ENCODE measurements at regions not wholly inside any gene's neighbourhood (a gene's known extent, or its start where the extent isn't known, plus 50 kb on each side); places are given as distances from the start of the nearest gene placed in this dataset.

GRCh38 chr7:65238785-65239184, 134.9 kb upstream of the ZNF92 start:
- DNase-seq (no peak), FAIRE-seq (no peak)
- intact Hi-C loops (cut with DNase I): no loop called here

GRCh38 chr7:65235586-65235985, 138.1 kb upstream of the ZNF92 start:
- no peak for TF ChIP-seq CTCF (IDR thresholded peaks at IDR 0.05; ENCODE audit: borderline replicate concordance, extremely low read depth, insufficient read depth)
- DNase-seq: no peak

More at GRCh38 chr7:65238785-65239184, 134.9 kb upstream of the ZNF92 start:
- TF ChIP-seq CTCF (IDR thresholded peaks at IDR 0.05; ENCODE audit: borderline replicate concordance, extremely low read depth, insufficient read depth): no peak
- Histone ChIP-seq H3K4me3 (ENCODE audit: low read length in 3 of 3) (no peak overlapping the region), H3K4me1 (ENCODE audit: control insufficient read depth in 2 of 3, insufficient read depth in 2 of 3, low read depth in 1 of 3, low read length in 3 of 3) (peaks cover 0 to 6% (median 0%) of the 10 kb centered on the region in 3 donors), H3K27ac (ENCODE audit: low read depth in 2 of 2, low read length in 2 of 2) (no peak overlapping the region), H3K27me3 (ENCODE audit: control insufficient read depth, insufficient read depth, low read length) (no peaks in the 10 kb centered on the region), H3K36me3 (ENCODE audit: control insufficient read depth in 2 of 3, insufficient read depth in 3 of 3, low read length in 3 of 3) (no peaks in the 10 kb centered on the region), H3K9me3 (ENCODE audit: control insufficient read depth in 2 of 3, insufficient read depth in 1 of 3, low read length in 3 of 3) (no peaks in the 10 kb centered on the region), H3K9ac (ENCODE audit: low read length in 3 of 3) (no peak overlapping the region)

GRCh38 chr7:65233409-65234034, 140.1 kb upstream of the ZNF92 start:
- intact Hi-C loops (cut with DNase I): no loop called here

More at GRCh38 chr7:65235586-65235985, 138.1 kb upstream of the ZNF92 start:
- peaks cover 0 to 6% (median 0%) of the 10 kb centered on the region in 3 donors for H3K4me1 ChIP-seq (ENCODE audit: control insufficient read depth in 2 of 3, insufficient read depth in 2 of 3, low read depth in 1 of 3, low read length in 3 of 3)
- H3K27ac ChIP-seq (ENCODE audit: low read depth in 2 of 2, low read length in 2 of 2): no peak overlapping the region
- no peaks in the 10 kb centered on the region for H3K36me3 ChIP-seq (ENCODE audit: control insufficient read depth in 2 of 3, insufficient read depth in 3 of 3, low read length in 3 of 3)
- no peak overlapping the region for H3K4me3 ChIP-seq (ENCODE audit: low read length in 3 of 3)
- FAIRE-seq: no peak
- H3K27me3 ChIP-seq (ENCODE audit: control insufficient read depth, insufficient read depth, low read length): no peaks in the 10 kb centered on the region
- no peaks in the 10 kb centered on the region for H3K9me3 ChIP-seq (ENCODE audit: control insufficient read depth in 2 of 3, insufficient read depth in 1 of 3, low read length in 3 of 3)
- intact Hi-C loops (cut with DNase I): no loop called here
- H3K9ac ChIP-seq (ENCODE audit: low read length in 3 of 3): no peak overlapping the region

More at GRCh38 chr7:65233409-65234034, 140.1 kb upstream of the ZNF92 start:
- no peak for FAIRE-seq
- Histone ChIP-seq H3K27ac (ENCODE audit: low read depth in 2 of 2, low read length in 2 of 2) (no peak overlapping the region), H3K9me3 (ENCODE audit: control insufficient read depth in 2 of 3, insufficient read depth in 1 of 3, low read length in 3 of 3) (no peaks in the 10 kb centered on the region), H3K36me3 (ENCODE audit: control insufficient read depth in 2 of 3, insufficient read depth in 3 of 3, low read length in 3 of 3) (no peaks in the 10 kb centered on the region), H3K9ac (ENCODE audit: low read length in 3 of 3) (no peak overlapping the region), H3K4me3 (ENCODE audit: low read length in 3 of 3) (no peak overlapping the region), H3K4me1 (ENCODE audit: control insufficient read depth in 2 of 3, insufficient read depth in 2 of 3, low read depth in 1 of 3, low read length in 3 of 3) (no peaks in the 10 kb centered on the region), H3K27me3 (ENCODE audit: control insufficient read depth, insufficient read depth, low read length) (no peaks in the 10 kb centered on the region)
- no peak for TF ChIP-seq CTCF (IDR thresholded peaks at IDR 0.05; ENCODE audit: borderline replicate concordance, extremely low read depth, insufficient read depth)
- no peak for DNase-seq

Measured in kidney (tissue), 13 donors.